ENCODE measurements at regions not wholly inside any gene's neighbourhood (a gene's known extent, or its start where the extent isn't known, plus 50 kb on each side); places are given as distances from the start of the nearest gene placed in this dataset.

DNA sequence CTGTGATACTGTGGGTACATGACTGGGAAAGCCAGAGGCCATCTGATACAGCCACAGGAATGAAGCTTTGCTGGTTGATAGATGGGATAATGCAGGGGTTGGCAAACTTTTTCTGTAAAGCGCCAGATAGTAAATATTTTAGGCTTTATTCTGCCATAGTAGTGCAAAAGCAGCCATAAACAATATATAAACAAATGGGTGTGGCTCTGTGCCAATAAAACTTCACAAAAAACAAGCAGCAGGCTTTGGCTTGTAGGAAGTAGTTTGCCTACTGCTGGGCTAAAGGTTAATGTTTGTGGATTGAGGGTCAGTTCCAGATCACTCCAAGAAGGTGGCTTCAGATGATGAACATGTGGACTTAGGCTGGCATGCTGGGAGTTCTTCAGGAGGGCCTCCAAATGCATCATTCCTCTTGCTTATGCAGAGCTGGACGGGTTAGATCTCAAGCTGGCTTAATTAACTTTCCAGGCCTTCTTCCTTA lies 305.7 kb downstream of the RPLP1 start:
- TF ChIP-seq, protein P1, sequence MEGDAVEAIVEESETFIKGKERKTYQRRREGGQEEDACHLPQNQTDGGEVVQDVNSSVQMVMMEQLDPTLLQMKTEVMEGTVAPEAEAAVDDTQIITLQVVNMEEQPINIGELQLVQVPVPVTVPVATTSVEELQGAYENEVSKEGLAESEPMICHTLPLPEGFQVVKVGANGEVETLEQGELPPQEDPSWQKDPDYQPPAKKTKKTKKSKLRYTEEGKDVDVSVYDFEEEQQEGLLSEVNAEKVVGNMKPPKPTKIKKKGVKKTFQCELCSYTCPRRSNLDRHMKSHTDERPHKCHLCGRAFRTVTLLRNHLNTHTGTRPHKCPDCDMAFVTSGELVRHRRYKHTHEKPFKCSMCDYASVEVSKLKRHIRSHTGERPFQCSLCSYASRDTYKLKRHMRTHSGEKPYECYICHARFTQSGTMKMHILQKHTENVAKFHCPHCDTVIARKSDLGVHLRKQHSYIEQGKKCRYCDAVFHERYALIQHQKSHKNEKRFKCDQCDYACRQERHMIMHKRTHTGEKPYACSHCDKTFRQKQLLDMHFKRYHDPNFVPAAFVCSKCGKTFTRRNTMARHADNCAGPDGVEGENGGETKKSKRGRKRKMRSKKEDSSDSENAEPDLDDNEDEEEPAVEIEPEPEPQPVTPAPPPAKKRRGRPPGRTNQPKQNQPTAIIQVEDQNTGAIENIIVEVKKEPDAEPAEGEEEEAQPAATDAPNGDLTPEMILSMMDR (IDR thresholded peaks at IDR 0.05; ENCODE audit: low read length): no peak
- no peak for TF ChIP-seq EZH2 (IDR thresholded peaks at IDR 0.05; ENCODE audit: borderline replicate concordance, low read length)
